IPS-20b (cell line): ENCODE measurements at regions not wholly inside any gene's neighbourhood (a gene's known extent, or its start where the extent isn't known, plus 50 kb on each side); places are given as distances from the start of the nearest gene placed in this dataset.

ENCODE experiments used
- H3K27ac ChIP-seq: one replicate; pipeline ENCODE4 v1.5.1; 2013; ENCODE audit warnings: low read length
- H3K27me3 ChIP-seq: 2 replicates; pipeline ENCODE4 v1.6.1; 2013; ENCODE audit warnings: mild to moderate bottlenecking, low read length, inconsistent platforms; ENCODE audit not compliant: insufficient read depth
- H3K36me3 ChIP-seq: 2 replicates; pipeline ENCODE4 v1.6.1; 2013; ENCODE audit warnings: low read depth, mild to moderate bottlenecking, inconsistent platforms, low read length, moderate library complexity; ENCODE audit not compliant: insufficient read depth
- H3K4me1 ChIP-seq: 2 replicates; pipeline ENCODE4 v1.6.1; 2013; ENCODE audit warnings: mild to moderate bottlenecking, control low read depth, inconsistent platforms, low read length, moderate library complexity; ENCODE audit not compliant: insufficient read depth
- H3K4me3 ChIP-seq: 2 replicates; pipeline ENCODE4 v1.5.1; 2013; ENCODE audit warnings: mild to moderate bottlenecking, low read length, inconsistent platforms
- H3K9ac ChIP-seq: 2 replicates; pipeline ENCODE4 v1.6.1; 2013; ENCODE audit warnings: low read depth, mild to moderate bottlenecking, inconsistent platforms, low read length, moderate library complexity
- H3K9me3 ChIP-seq: 2 replicates; pipeline ENCODE4 v1.6.1; 2013; ENCODE audit warnings: mild to moderate bottlenecking, low read depth, low read length, inconsistent platforms; ENCODE audit not compliant: insufficient read depth

DNA sequence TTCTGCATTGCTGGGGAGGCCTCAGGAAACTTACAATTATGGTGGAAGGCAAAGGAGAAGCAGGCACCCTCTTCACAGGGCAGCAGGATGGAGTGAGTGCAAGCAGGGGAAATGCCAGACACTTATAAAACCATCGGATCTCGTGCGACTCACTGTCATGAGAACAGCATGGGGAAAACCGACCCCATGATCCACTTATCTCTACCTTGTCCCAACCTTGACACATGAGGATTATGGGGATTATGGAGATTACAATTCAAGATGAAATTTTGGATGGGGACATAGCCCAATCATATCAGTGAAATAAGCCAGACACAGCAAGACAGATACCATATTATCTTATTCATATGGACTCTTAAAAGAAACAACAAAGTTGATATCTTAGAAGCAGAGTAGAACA lies 134.9 kb downstream of the C4orf33 start:
- H3K36me3 ChIP-seq = no peaks in the 10 kb centered on the region
- H3K9me3 ChIP-seq = no peaks in the 10 kb centered on the region
- H3K27me3 ChIP-seq = no peaks in the 10 kb centered on the region
- H3K4me3 ChIP-seq = no peak overlapping the region
- no peaks in the 10 kb centered on the region for H3K4me1 ChIP-seq
- H3K27ac ChIP-seq = no peak overlapping the region
- no peak overlapping the region for H3K9ac ChIP-seq

DNA sequence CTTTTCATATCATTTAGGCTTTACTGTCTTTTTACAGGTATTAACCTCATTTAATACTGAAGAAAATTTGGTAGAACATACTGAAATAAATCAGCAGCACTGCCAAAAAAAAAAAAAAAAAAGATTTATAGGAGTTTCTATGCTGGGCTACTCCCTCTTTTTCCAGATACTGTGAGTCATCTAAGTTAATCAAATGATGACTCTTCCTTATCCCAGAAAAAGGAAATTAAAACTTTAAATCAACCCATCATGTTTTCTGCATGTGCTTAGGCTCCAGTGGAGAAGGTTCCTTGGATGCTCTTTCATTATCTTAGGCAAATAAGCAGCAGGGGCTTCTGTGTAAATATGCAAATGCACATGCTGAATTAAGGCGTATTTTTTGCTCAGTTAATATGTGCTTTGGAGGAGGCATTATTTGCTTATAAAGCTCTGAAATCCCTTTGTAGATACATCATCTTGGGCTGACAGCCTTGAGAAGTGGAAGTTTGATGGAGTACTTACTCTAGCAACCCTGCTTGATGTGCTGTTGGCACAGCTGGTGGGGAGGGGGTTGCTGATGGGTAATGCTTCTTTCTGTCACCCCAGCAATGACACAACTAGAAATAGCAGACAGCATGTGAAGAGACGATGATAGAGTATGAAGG lies 136.1 kb downstream of the C4orf33 start:
- Histone ChIP-seq H3K27me3 (no peaks in the 10 kb centered on the region), H3K36me3 (no peaks in the 10 kb centered on the region), H3K4me3 (no peak overlapping the region), H3K9ac (no peak overlapping the region), H3K4me1 (no peaks in the 10 kb centered on the region), H3K9me3 (no peaks in the 10 kb centered on the region), H3K27ac (no peak overlapping the region)

- H3K9ac ChIP-seq = no peak overlapping the region
- H3K27ac ChIP-seq = no peak overlapping the region
- no peaks in the 10 kb centered on the region for H3K27me3 ChIP-seq
- H3K4me3 ChIP-seq = no peak overlapping the region
- no peaks in the 10 kb centered on the region for H3K4me1 ChIP-seq
- H3K9me3 ChIP-seq = no peaks in the 10 kb centered on the region
- H3K36me3 ChIP-seq = no peaks in the 10 kb centered on the region
These were observed 136.8 kb downstream of the C4orf33 start for GRCh38 chr4:129232589-129233337.

GRCh38 chr4:129233691-129234090 lies 137.7 kb downstream of the C4orf33 start:
- Histone ChIP-seq H3K36me3 (no peaks in the 10 kb centered on the region), H3K9ac (no peak overlapping the region), H3K4me3 (no peak overlapping the region), H3K27me3 (no peaks in the 10 kb centered on the region), H3K4me1 (no peaks in the 10 kb centered on the region), H3K9me3 (no peaks in the 10 kb centered on the region), H3K27ac (no peak overlapping the region)

DNA sequence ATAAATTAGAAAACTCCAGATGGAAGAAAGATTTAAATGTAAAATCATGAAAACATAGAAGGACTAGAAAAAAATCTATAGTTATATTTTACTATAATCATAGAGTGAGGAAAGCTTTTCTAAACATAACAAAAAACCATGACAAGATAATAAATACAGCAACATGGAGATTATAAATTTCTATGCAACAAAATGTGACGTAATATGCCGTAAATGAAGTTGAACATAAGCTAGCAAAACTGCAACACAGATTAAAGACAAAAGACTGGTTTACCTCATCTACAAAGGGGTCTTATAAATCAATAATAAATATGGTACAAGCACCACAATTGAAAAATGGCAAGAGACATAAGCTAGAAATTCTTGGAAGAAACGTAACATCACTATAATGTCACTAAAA lies 140.4 kb downstream of the C4orf33 start:
- Histone ChIP-seq H3K9me3 (no peaks in the 10 kb centered on the region), H3K9ac (no peak overlapping the region), H3K36me3 (no peaks in the 10 kb centered on the region), H3K4me1 (no peaks in the 10 kb centered on the region), H3K4me3 (no peak overlapping the region), H3K27ac (no peak overlapping the region), H3K27me3 (no peaks in the 10 kb centered on the region)

DNA sequence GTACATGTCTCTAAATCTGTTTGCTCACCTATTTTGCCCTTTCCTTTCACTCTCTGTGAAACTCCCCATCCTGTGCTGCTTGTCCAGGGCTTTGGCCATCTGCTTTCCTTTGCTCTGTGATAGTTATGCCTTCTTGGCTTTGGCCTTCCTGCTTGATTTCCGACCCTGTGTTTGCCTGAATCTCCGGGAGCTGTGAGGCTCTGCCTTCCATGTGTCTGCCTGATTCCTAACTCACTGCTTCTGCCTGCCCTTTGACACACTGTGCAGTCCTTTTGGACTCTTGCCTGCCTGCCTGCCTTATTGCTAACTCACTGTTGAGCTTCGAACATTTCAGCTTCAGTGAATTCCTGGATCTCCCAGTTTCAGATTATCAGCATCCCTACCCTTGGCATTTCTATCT lies 143.1 kb downstream of the C4orf33 start:
- Histone ChIP-seq H3K27me3 (no peaks in the 10 kb centered on the region), H3K9ac (no peak overlapping the region), H3K36me3 (no peaks in the 10 kb centered on the region), H3K4me3 (no peak overlapping the region), H3K9me3 (no peaks in the 10 kb centered on the region), H3K4me1 (no peaks in the 10 kb centered on the region), H3K27ac (no peak overlapping the region)

DNA sequence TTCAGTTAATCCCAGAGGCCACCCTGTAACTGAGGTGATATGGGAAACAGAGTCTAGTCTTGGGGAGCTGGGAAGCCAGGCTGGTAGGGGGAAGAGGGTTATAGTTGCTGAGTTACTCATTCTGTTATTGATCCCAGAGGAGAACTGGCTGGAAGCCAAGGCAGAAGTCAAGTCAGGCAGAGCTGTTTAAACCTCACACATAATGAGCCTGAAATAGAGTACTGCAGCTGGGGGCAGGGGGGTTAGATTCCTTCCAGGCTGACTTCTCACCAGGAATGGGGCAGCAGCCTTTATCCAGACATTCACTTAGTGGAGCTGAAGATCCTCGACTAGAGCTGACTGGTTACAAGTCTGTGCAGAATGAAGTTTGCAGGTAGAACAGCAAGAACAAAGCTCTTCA lies 144.9 kb downstream of the C4orf33 start:
- Histone ChIP-seq H3K4me1 (no peaks in the 10 kb centered on the region), H3K36me3 (no peaks in the 10 kb centered on the region), H3K27me3 (no peaks in the 10 kb centered on the region), H3K27ac (no peak overlapping the region), H3K4me3 (no peak overlapping the region), H3K9ac (no peak overlapping the region), H3K9me3 (no peaks in the 10 kb centered on the region)

- Histone ChIP-seq H3K27me3 (no peaks in the 10 kb centered on the region), H3K36me3 (no peaks in the 10 kb centered on the region), H3K27ac (no peak overlapping the region), H3K9me3 (no peaks in the 10 kb centered on the region), H3K4me3 (no peak overlapping the region), H3K9ac (no peak overlapping the region), H3K4me1 (no peaks in the 10 kb centered on the region)
These were observed 150.2 kb downstream of the C4orf33 start for GRCh38 chr4:129246145-129246544.

- Histone ChIP-seq H3K9ac (no peak overlapping the region), H3K27me3 (no peaks in the 10 kb centered on the region), H3K4me3 (no peak overlapping the region), H3K36me3 (no peaks in the 10 kb centered on the region), H3K9me3 (no peaks in the 10 kb centered on the region), H3K4me1 (no peaks in the 10 kb centered on the region), H3K27ac (no peak overlapping the region)
These were observed 151.0 kb downstream of the C4orf33 start for GRCh38 chr4:129246910-129247461.

GRCh38 chr4:129248621-129249020 lies 152.7 kb downstream of the C4orf33 start:
- Histone ChIP-seq H3K27me3 (no peaks in the 10 kb centered on the region), H3K27ac (no peak overlapping the region), H3K36me3 (no peaks in the 10 kb centered on the region), H3K9me3 (no peaks in the 10 kb centered on the region), H3K4me3 (no peak overlapping the region), H3K9ac (no peak overlapping the region), H3K4me1 (no peaks in the 10 kb centered on the region)

DNA sequence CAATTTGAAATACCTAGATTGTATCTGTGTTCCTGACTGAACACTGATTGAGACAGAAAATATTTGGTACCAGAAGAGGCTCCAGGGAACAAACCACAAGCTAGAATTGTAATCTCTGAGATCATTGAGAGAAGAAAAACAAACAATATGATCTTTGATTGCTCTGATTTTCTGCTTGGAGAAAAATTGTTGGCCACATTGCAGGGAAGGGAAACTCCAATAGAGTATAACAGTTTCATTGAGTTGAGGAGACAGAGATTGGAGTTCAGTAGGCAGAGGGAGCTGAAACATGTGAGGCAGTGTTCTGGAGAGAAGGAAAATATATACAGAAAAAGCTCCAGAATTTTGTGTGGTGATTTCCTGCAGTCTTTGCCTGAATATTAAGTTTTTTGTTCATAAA lies 158.2 kb downstream of the C4orf33 start:
- H3K27ac ChIP-seq = no peak overlapping the region
- no peak overlapping the region for H3K4me3 ChIP-seq
- H3K9ac ChIP-seq = no peak overlapping the region
- H3K36me3 ChIP-seq = no peaks in the 10 kb centered on the region
- no peaks in the 10 kb centered on the region for H3K27me3 ChIP-seq
- no peaks in the 10 kb centered on the region for H3K4me1 ChIP-seq
- H3K9me3 ChIP-seq = no peaks in the 10 kb centered on the region

GRCh38 chr4:129254526-129254925 lies 158.6 kb downstream of the C4orf33 start:
- no peaks in the 10 kb centered on the region for H3K36me3 ChIP-seq
- H3K27me3 ChIP-seq = no peaks in the 10 kb centered on the region
- H3K9ac ChIP-seq = no peak overlapping the region
- no peaks in the 10 kb centered on the region for H3K4me1 ChIP-seq
- H3K4me3 ChIP-seq = no peak overlapping the region
- H3K9me3 ChIP-seq = no peaks in the 10 kb centered on the region
- H3K27ac ChIP-seq = no peak overlapping the region
